Caco-2 (cell line): ENCODE measurements at regions not wholly inside any gene's neighbourhood (a gene's known extent, or its start where the extent isn't known, plus 50 kb on each side); places are given as distances from the start of the nearest gene placed in this dataset.

Experiments
- BruUV-seq: library from RNA; stranded (reverse); fragments of 400-500 nt; replicated peaks from 2 replicates; lab custom pipeline; 2021; lab: Mats Ljungman, UMichigan
- CTCF ChIA-PET: fragments of 300-600 bp; sonication (Branson Sonifier 250); formaldehyde crosslinking; loops from one replicate; lab custom pipeline; 2022; ENCODE audit warnings: antibody characterized with exemption; lab: Charles Lee
- POLR2A ChIA-PET: fragments of 300-600 bp; sonication (Branson Sonifier 250); formaldehyde crosslinking; loops from one replicate; lab custom pipeline; 2022; ENCODE audit warnings: antibody characterized with exemption; lab: Charles Lee
- DNase-seq, 2 experiments: peaks; one replicate each; pipeline versions ENCODE4 v3.0.0 to v3.0.0-alpha.2; 2020 to 2022
- H3K27me3 ChIP-seq: replicated peaks from 2 replicates; pipeline ENCODE4 v1.6.0; 2011; ENCODE audit warnings: low read length; ENCODE audit not compliant: control insufficient read depth, insufficient read depth
- H3K36me3 ChIP-seq: 2 replicates; pipeline ENCODE4 v1.5.1; 2011; ENCODE audit warnings: low read length; ENCODE audit not compliant: control insufficient read depth, insufficient read depth
- H3K4me1 ChIP-seq: fragments of 250-450 bp; sonication (Bioruptor Pico); 2 replicates; pipeline ENCODE4 v1.5.1; 2020; ENCODE audit warnings: mild to moderate bottlenecking
- H3K4me3 ChIP-seq: 2 replicates; pipeline ENCODE4 v1.5.1; 2011; ENCODE audit warnings: low read depth, mild to moderate bottlenecking, control low read depth, low read length
- H3K9me3 ChIP-seq: fragments of 250-450 bp; sonication (Bioruptor Pico); 2 replicates; pipeline ENCODE4 v1.5.1; 2020; ENCODE audit warnings: mild to moderate bottlenecking, moderate library complexity
- H3K27ac Mint-ChIP-seq: one replicate; pipeline ENCODE4 v1.8.0; 2022; ENCODE audit warnings: mixed read lengths; ENCODE audit not compliant: unreplicated experiment
- H3K27me3 Mint-ChIP-seq: one replicate; pipeline ENCODE4 v1.8.0; 2022; ENCODE audit warnings: mixed read lengths; ENCODE audit not compliant: insufficient read depth, unreplicated experiment
- H3K36me3 Mint-ChIP-seq: one replicate; pipeline ENCODE4 v1.8.0; 2022; ENCODE audit warnings: mild to moderate bottlenecking, mixed read lengths; ENCODE audit not compliant: insufficient read depth, unreplicated experiment
- H3K4me1 Mint-ChIP-seq: one replicate; pipeline ENCODE4 v1.8.0; 2022; ENCODE audit warnings: low read depth, mixed read lengths; ENCODE audit not compliant: unreplicated experiment
- H3K4me3 Mint-ChIP-seq: one replicate; pipeline ENCODE4 v1.8.0; 2022; ENCODE audit warnings: mild to moderate bottlenecking, moderate library complexity, mixed read lengths; ENCODE audit not compliant: unreplicated experiment
- H3K9me3 Mint-ChIP-seq: one replicate; pipeline ENCODE4 v1.8.0; 2022; ENCODE audit warnings: mixed read lengths; ENCODE audit not compliant: unreplicated experiment
- CTCF ChIP-seq, 2 experiments: fragments of 200-600 bp in 1 of 2; IDR thresholded peaks; 1 replicate in 1 of 2; 2 replicates in 1 of 2; pipeline versions ENCODE4 v1.5.1 to v1.8.0; 2011 to 2022; ENCODE audit warnings: antibody characterized with exemption in 1 of 2, control low read depth in 1 of 2, inconsistent platforms in 1 of 2, low read depth in 1 of 2, low read length in 1 of 2, mild to moderate bottlenecking in 1 of 2, moderate library complexity in 1 of 2; ENCODE audit not compliant: insufficient read depth in 1 of 2, severe bottlenecking in 1 of 2, unreplicated experiment in 1 of 2
- intact Hi-C: fragments of 100-400 bp; cut with micrococcal nuclease; formaldehyde crosslinking; loops from one replicate; pipeline ENCODE4 v1.10.0; 2022; ENCODE audit not compliant: unreplicated experiment

- TF ChIP-seq CTCF (IDR thresholded peaks at IDR 0.05; ENCODE audit: insufficient read depth in 1 of 2, low read depth in 1 of 2, low read length in 1 of 2, severe bottlenecking in 1 of 2, unreplicated experiment in 1 of 2) = no peak
- CTCF ChIA-PET = no interaction called here
- no peak overlapping the region for H3K4me3 Mint-ChIP-seq
- Histone ChIP-seq H3K36me3 (no peaks in the 10 kb centered on the region), H3K4me3 (no peak overlapping the region), H3K4me1 (no peaks in the 10 kb centered on the region), H3K27me3 (no peaks in the 10 kb centered on the region), H3K9me3 (no peaks in the 10 kb centered on the region)
- intact Hi-C loops = no loop called here
- no peaks in the 10 kb centered on the region for H3K9me3 Mint-ChIP-seq
- BruUV-seq = no TSS peak
- H3K36me3 Mint-ChIP-seq = no peaks in the 10 kb centered on the region
- H3K27me3 Mint-ChIP-seq = no peaks in the 10 kb centered on the region
- no peak for DNase-seq
- POLR2A ChIA-PET = no interaction called here
- no peak overlapping the region for H3K27ac Mint-ChIP-seq
- no peaks in the 10 kb centered on the region for H3K4me1 Mint-ChIP-seq
Measured at GRCh38 chr6:54776891-54777290, 69.7 kb upstream of the FAM83B start.

GRCh38 chr6:54778731-54779130 is 67.8 kb upstream of the FAM83B start:
- TF ChIP-seq CTCF (IDR thresholded peaks at IDR 0.05; ENCODE audit: insufficient read depth in 1 of 2, low read depth in 1 of 2, low read length in 1 of 2, severe bottlenecking in 1 of 2, unreplicated experiment in 1 of 2) = no peak
- H3K36me3 Mint-ChIP-seq = no peaks in the 10 kb centered on the region
- intact Hi-C loops = no loop called here

GRCh38 chr6:54784011-54784410 is 62.6 kb upstream of the FAM83B start:
- no peak overlapping the region for H3K4me3 ChIP-seq
- H3K27me3 ChIP-seq = no peaks in the 10 kb centered on the region
- intact Hi-C loops = no loop called here
- ChIA-PET POLR2A (no interaction called here), CTCF (no interaction called here)
- DNase-seq = no peak
- H3K36me3 Mint-ChIP-seq = no peaks in the 10 kb centered on the region
- H3K4me1 Mint-ChIP-seq = peaks cover 7% of the 10 kb centered on the region
- H3K4me3 Mint-ChIP-seq = no peak overlapping the region
- H3K36me3 ChIP-seq = no peaks in the 10 kb centered on the region
- H3K27ac Mint-ChIP-seq = no peak overlapping the region
- no peaks in the 10 kb centered on the region for H3K9me3 ChIP-seq
- H3K9me3 Mint-ChIP-seq = no peaks in the 10 kb centered on the region
- H3K27me3 Mint-ChIP-seq = peaks cover 2% of the 10 kb centered on the region
- no peak for TF ChIP-seq CTCF (IDR thresholded peaks at IDR 0.05; ENCODE audit: insufficient read depth in 1 of 2, low read depth in 1 of 2, low read length in 1 of 2, severe bottlenecking in 1 of 2, unreplicated experiment in 1 of 2)
- H3K4me1 ChIP-seq = no peaks in the 10 kb centered on the region
- BruUV-seq = no TSS peak

More at GRCh38 chr6:54778731-54779130, 67.8 kb upstream of the FAM83B start:
- Mint-ChIP-seq H3K9me3 (no peaks in the 10 kb centered on the region), H3K27ac (no peak overlapping the region), H3K27me3 (no peaks in the 10 kb centered on the region), H3K4me3 (no peak overlapping the region), H3K4me1 (no peaks in the 10 kb centered on the region)
- ChIA-PET CTCF (no interaction called here), POLR2A (no interaction called here)
- H3K27me3 ChIP-seq = no peaks in the 10 kb centered on the region
- H3K4me1 ChIP-seq = no peaks in the 10 kb centered on the region
- no peaks in the 10 kb centered on the region for H3K36me3 ChIP-seq
- H3K4me3 ChIP-seq = no peak overlapping the region
- BruUV-seq = no TSS peak
- H3K9me3 ChIP-seq = no peaks in the 10 kb centered on the region
- no peak for DNase-seq
